ENCODE measurements at regions not wholly inside any gene's neighbourhood (a gene's known extent, or its start where the extent isn't known, plus 50 kb on each side); places are given as distances from the start of the nearest gene placed in this dataset.
"Not testable (repeated sequence)": the region's sequence is repeated elsewhere in the genome, so short reads cannot be mapped to it uniquely, and the experiment has no call there.

- H3K36me3 ChIP-seq, result no peaks in the 10 kb centered on the region
- no peak overlapping the region for H3K4me3 ChIP-seq
- no peak overlapping the region for H3K27ac ChIP-seq
- TF ChIP-seq POLR2A (IDR thresholded peaks at IDR 0.05) (no peak), CTCF (IDR thresholded peaks at IDR 0.05) (no peak), EP300 (IDR thresholded peaks at IDR 0.05) (no peak)
- H3K27me3 ChIP-seq, result no peaks in the 10 kb centered on the region
- WGBS, 2 donors, result 98 to 99% methylated on average over 3 of the region's 3 CpGs
- H3K9me3 ChIP-seq, result peaks cover 0 to 10% (median 0%) of the 10 kb centered on the region in 4 donors
- DNase-seq (ENCODE audit: low spot score in 2 of 2), result no peak
- H3K4me1 ChIP-seq, result no peaks in the 10 kb centered on the region
These were observed 75.2 kb upstream of the RBMS1 start for GRCh38 chr2:160568856-160569255.

GRCh38 chr2:160570376-160570775 is 76.8 kb upstream of the RBMS1 start:
- no peak for DNase-seq (ENCODE audit: low spot score in 2 of 2)
- TF ChIP-seq EP300 (IDR thresholded peaks at IDR 0.05) (peak in 1 of 2 donors; percentile 42), CTCF (IDR thresholded peaks at IDR 0.05) (no peak)

GRCh38 chr2:160574468-160575140 is 81.0 kb upstream of the RBMS1 start:
- TF ChIP-seq EP300 (IDR thresholded peaks at IDR 0.05) (no peak), CTCF (IDR thresholded peaks at IDR 0.05) (no peak), POLR2A (IDR thresholded peaks at IDR 0.05) (no peak)
- no peak overlapping the region for H3K27ac ChIP-seq
- no peak overlapping the region for H3K4me3 ChIP-seq
- no peak for DNase-seq (ENCODE audit: low spot score in 2 of 2)
- peaks cover 0 to 6% (median 0%) of the 10 kb centered on the region in 4 donors for H3K4me1 ChIP-seq
- peaks cover 0 to 10% (median 0%) of the 10 kb centered on the region in 4 donors for H3K9me3 ChIP-seq
- WGBS, 2 donors, result 90 to 95% methylated on average over 1 of the region's 1 CpG
- no peaks in the 10 kb centered on the region for H3K36me3 ChIP-seq
- H3K27me3 ChIP-seq, result no peaks in the 10 kb centered on the region

More at GRCh38 chr2:160570376-160570775, 76.8 kb upstream of the RBMS1 start:
- 85 to 89% methylated on average over 2 of the region's 2 CpGs for whole genome bisulfite sequencing, 2 donors
- H3K9me3 ChIP-seq, result peaks cover 0 to 10% (median 0%) of the 10 kb centered on the region in 4 donors
- H3K27me3 ChIP-seq, result no peaks in the 10 kb centered on the region
- no peaks in the 10 kb centered on the region for H3K36me3 ChIP-seq
- H3K27ac ChIP-seq, result no peak overlapping the region
- H3K4me1 ChIP-seq, result no peaks in the 10 kb centered on the region
- H3K4me3 ChIP-seq, result no peak overlapping the region

GRCh38 chr2:160575368-160575767 is 81.8 kb upstream of the RBMS1 start:
- peaks cover 0 to 6% (median 0%) of the 10 kb centered on the region in 4 donors for H3K4me1 ChIP-seq
- H3K27ac ChIP-seq, result peak overlapping the region in 1 of 4 donors; percentile 44
- no peak for DNase-seq (ENCODE audit: low spot score in 2 of 2)
- peaks cover 0 to 10% (median 0%) of the 10 kb centered on the region in 4 donors for H3K9me3 ChIP-seq
- no peak overlapping the region for H3K4me3 ChIP-seq
- no peaks in the 10 kb centered on the region for H3K27me3 ChIP-seq
- H3K36me3 ChIP-seq, result no peaks in the 10 kb centered on the region
- TF ChIP-seq CTCF (IDR thresholded peaks at IDR 0.05) (no peak), EP300 (IDR thresholded peaks at IDR 0.05) (no peak), POLR2A (IDR thresholded peaks at IDR 0.05) (no peak)

GRCh38 chr2:160576054-160576499 is 82.5 kb upstream of the RBMS1 start:
- DNase-seq (ENCODE audit: low spot score in 2 of 2), result no peak
- no peaks in the 10 kb centered on the region for H3K27me3 ChIP-seq
- TF ChIP-seq POLR2A (IDR thresholded peaks at IDR 0.05) (no peak), EP300 (IDR thresholded peaks at IDR 0.05) (no peak), CTCF (IDR thresholded peaks at IDR 0.05) (no peak)
- H3K4me3 ChIP-seq, result no peak overlapping the region
- peaks cover 0 to 6% (median 0%) of the 10 kb centered on the region in 4 donors for H3K4me1 ChIP-seq
- H3K9me3 ChIP-seq, result peaks cover 0 to 10% (median 0%) of the 10 kb centered on the region in 4 donors
- WGBS, 2 donors, result 14% methylated on average over 1 of the region's 1 CpG
- H3K36me3 ChIP-seq, result no peaks in the 10 kb centered on the region
- peak overlapping the region in 1 of 4 donors; percentile 44 for H3K27ac ChIP-seq

GRCh38 chr2:160577081-160577480 is 83.5 kb upstream of the RBMS1 start:
- H3K36me3 ChIP-seq, H3K4me3 ChIP-seq: not testable (repeated sequence)
- WGBS, 2 donors, result 58 to 63% methylated on average over 1 of the region's 1 CpG

More at GRCh38 chr2:160577081-160577480, 83.5 kb upstream of the RBMS1 start:
- not testable (repeated sequence) for DNase-seq (ENCODE audit: low spot score in 2 of 2); H3K27ac ChIP-seq; H3K27me3 ChIP-seq; H3K4me1 ChIP-seq; H3K9me3 ChIP-seq

Measured in tibial nerve (tissue), 4 donors.